ENCODE measurements at regions not wholly inside any gene's neighbourhood (a gene's known extent, or its start where the extent isn't known, plus 50 kb on each side); places are given as distances from the start of the nearest gene placed in this dataset.

- H3K27me3 Mint-ChIP-seq: peaks cover 4% of the 10 kb centered on the region
- peaks cover 8% of the 10 kb centered on the region for H3K36me3 Mint-ChIP-seq
- H3K4me3 Mint-ChIP-seq: no peak overlapping the region
- H3K4me1 Mint-ChIP-seq: peaks cover 41% of the 10 kb centered on the region
- no peak overlapping the region for H3K27ac Mint-ChIP-seq
- H3K9me3 Mint-ChIP-seq: no peaks in the 10 kb centered on the region
- no peak for DNase-seq
- CTCF ChIA-PET: no interaction called here
Observed at GRCh38 chr10:3465406-3465891, 292.9 kb upstream of the PITRM1 start.

GRCh38 chr10:3464760-3465405 lies 292.3 kb upstream of the PITRM1 start:
- DNase-seq: no peak
- H3K27ac Mint-ChIP-seq: no peak overlapping the region
- H3K36me3 Mint-ChIP-seq: peaks cover 8% of the 10 kb centered on the region
- peaks cover 4% of the 10 kb centered on the region for H3K27me3 Mint-ChIP-seq
- no peak overlapping the region for H3K4me3 Mint-ChIP-seq
- H3K4me1 Mint-ChIP-seq: peaks cover 41% of the 10 kb centered on the region
- no peaks in the 10 kb centered on the region for H3K9me3 Mint-ChIP-seq
- CTCF ChIA-PET: no interaction called here

GRCh38 chr10:3460420-3461128 lies 288.0 kb upstream of the PITRM1 start:
- CTCF ChIA-PET: interaction anchor here (0.7 kb wide), 1 partner anchor 1196 kb away, joined by 3 read pairs; no protein-coding TSS in a partner anchor
- peaks cover 21% of the 10 kb centered on the region for H3K9me3 Mint-ChIP-seq
- peaks cover 5% of the 10 kb centered on the region for H3K36me3 Mint-ChIP-seq
- H3K4me1 Mint-ChIP-seq: peaks cover 20% of the 10 kb centered on the region
- no peaks in the 10 kb centered on the region for H3K27me3 Mint-ChIP-seq
- H3K4me3 Mint-ChIP-seq: no peak overlapping the region
- DNase-seq: no peak
- no peak overlapping the region for H3K27ac Mint-ChIP-seq

- Mint-ChIP-seq H3K27ac (peak overlapping the region; percentile 86), H3K4me1 (peaks cover 54% of the 10 kb centered on the region), H3K4me3 (no peak overlapping the region), H3K36me3 (peaks cover 5% of the 10 kb centered on the region), H3K27me3 (peaks cover 5% of the 10 kb centered on the region), H3K9me3 (peaks cover 21% of the 10 kb centered on the region)
- DNase-seq: peak; percentile 63
- CTCF ChIA-PET: interaction anchor here (0.7 to 1.1 kb wide), 2 partner anchors 29 to 845 kb away, joined by 3 read pairs; no protein-coding TSS in a partner anchor
Observed at GRCh38 chr10:3455385-3456334, 283.1 kb upstream of the PITRM1 start.

- CTCF ChIA-PET: no interaction called here
- Mint-ChIP-seq H3K27me3 (peaks cover 9% of the 10 kb centered on the region), H3K9me3 (peaks cover 11% of the 10 kb centered on the region)
Observed at GRCh38 chr10:3452683-3453361, 280.2 kb upstream of the PITRM1 start.

GRCh38 chr10:3452173-3452626 lies 279.6 kb upstream of the PITRM1 start:
- H3K4me1 Mint-ChIP-seq: peaks cover 54% of the 10 kb centered on the region
- peaks cover 6% of the 10 kb centered on the region for H3K9me3 Mint-ChIP-seq
- no peak for DNase-seq
- peak overlapping the region; percentile 52 for H3K27ac Mint-ChIP-seq
- peaks cover 9% of the 10 kb centered on the region for H3K27me3 Mint-ChIP-seq
- H3K36me3 Mint-ChIP-seq: peaks cover 2% of the 10 kb centered on the region
- CTCF ChIA-PET: no interaction called here
- no peak overlapping the region for H3K4me3 Mint-ChIP-seq

More at GRCh38 chr10:3452683-3453361, 280.2 kb upstream of the PITRM1 start:
- no peak for DNase-seq
- peaks cover 2% of the 10 kb centered on the region for H3K36me3 Mint-ChIP-seq
- H3K4me1 Mint-ChIP-seq: peaks cover 54% of the 10 kb centered on the region
- H3K4me3 Mint-ChIP-seq: no peak overlapping the region
- H3K27ac Mint-ChIP-seq: peak overlapping the region; percentile 52

GRCh38 chr10:3451516-3452172 lies 279.1 kb upstream of the PITRM1 start:
- Mint-ChIP-seq H3K27me3 (peaks cover 9% of the 10 kb centered on the region), H3K27ac (peak overlapping the region; percentile 52), H3K9me3 (peaks cover 3% of the 10 kb centered on the region), H3K4me3 (no peak overlapping the region), H3K36me3 (peaks cover 2% of the 10 kb centered on the region), H3K4me1 (peaks cover 49% of the 10 kb centered on the region)
- CTCF ChIA-PET: interaction anchor here (0.7 kb wide), 1 partner anchor 11 kb away, joined by 3 read pairs; no protein-coding TSS in a partner anchor
- DNase-seq: no peak

- Mint-ChIP-seq H3K9me3 (no peaks in the 10 kb centered on the region), H3K4me3 (no peak overlapping the region), H3K27me3 (peaks cover 19% of the 10 kb centered on the region), H3K4me1 (peaks cover 3% of the 10 kb centered on the region), H3K27ac (no peak overlapping the region), H3K36me3 (no peaks in the 10 kb centered on the region)
- CTCF ChIA-PET: no interaction called here
- DNase-seq: no peak
Observed at GRCh38 chr10:3446221-3446620, 273.6 kb upstream of the PITRM1 start.

GRCh38 chr10:3445648-3446047 lies 273.1 kb upstream of the PITRM1 start:
- no peaks in the 10 kb centered on the region for H3K9me3 Mint-ChIP-seq
- H3K4me1 Mint-ChIP-seq: no peaks in the 10 kb centered on the region
- no peaks in the 10 kb centered on the region for H3K36me3 Mint-ChIP-seq
- H3K4me3 Mint-ChIP-seq: no peak overlapping the region
- no peak for DNase-seq
- H3K27ac Mint-ChIP-seq: no peak overlapping the region
- peaks cover 18% of the 10 kb centered on the region for H3K27me3 Mint-ChIP-seq
- CTCF ChIA-PET: no interaction called here

GRCh38 chr10:3442451-3442990 lies 269.9 kb upstream of the PITRM1 start:
- Mint-ChIP-seq H3K4me1 (no peaks in the 10 kb centered on the region), H3K9me3 (no peaks in the 10 kb centered on the region), H3K27ac (no peak overlapping the region), H3K36me3 (no peaks in the 10 kb centered on the region), H3K27me3 (peaks cover 22% of the 10 kb centered on the region), H3K4me3 (no peak overlapping the region)
- DNase-seq: no peak
- CTCF ChIA-PET: no interaction called here

- H3K4me1 Mint-ChIP-seq: no peaks in the 10 kb centered on the region
- H3K27me3 Mint-ChIP-seq: peaks cover 14% of the 10 kb centered on the region
- no peak overlapping the region for H3K27ac Mint-ChIP-seq
- H3K4me3 Mint-ChIP-seq: no peak overlapping the region
- no peaks in the 10 kb centered on the region for H3K36me3 Mint-ChIP-seq
- CTCF ChIA-PET: no interaction called here
- no peak for DNase-seq
- H3K9me3 Mint-ChIP-seq: no peaks in the 10 kb centered on the region
Observed at GRCh38 chr10:3439183-3439582, 266.6 kb upstream of the PITRM1 start.

GRCh38 chr10:3438606-3439005 lies 266.0 kb upstream of the PITRM1 start:
- H3K27ac Mint-ChIP-seq: no peak overlapping the region
- CTCF ChIA-PET: no interaction called here
- no peak overlapping the region for H3K4me3 Mint-ChIP-seq
- H3K9me3 Mint-ChIP-seq: no peaks in the 10 kb centered on the region
- no peaks in the 10 kb centered on the region for H3K36me3 Mint-ChIP-seq
- peaks cover 14% of the 10 kb centered on the region for H3K27me3 Mint-ChIP-seq
- DNase-seq: no peak
- no peaks in the 10 kb centered on the region for H3K4me1 Mint-ChIP-seq

- CTCF ChIA-PET: no interaction called here
- no peak for DNase-seq
Observed at GRCh38 chr10:3435671-3436070, 263.1 kb upstream of the PITRM1 start.

More at GRCh38 chr10:3435671-3436070, 263.1 kb upstream of the PITRM1 start:
- Mint-ChIP-seq H3K9me3 (peaks cover 6% of the 10 kb centered on the region), H3K36me3 (peaks cover 3% of the 10 kb centered on the region), H3K4me3 (no peak overlapping the region), H3K27ac (no peak overlapping the region), H3K4me1 (peaks cover 3% of the 10 kb centered on the region), H3K27me3 (peaks cover 14% of the 10 kb centered on the region)

Data from activated naive CD4-positive, alpha-beta T cell treated with anti-CD3 and anti-CD28 coated beads, Interleukin-2, amount 10 ng/mL, durations not matched to agents 7 days and 5 days (primary cell).